Ishikawa (cell line): ENCODE measurements at regions not wholly inside any gene's neighbourhood (a gene's known extent, or its start where the extent isn't known, plus 50 kb on each side); places are given as distances from the start of the nearest gene placed in this dataset.

Experiments
- CEBPB ChIP-seq: IDR thresholded peaks from 2 replicates; pipeline ENCODE4 v1.6.1; 2012
- CREB1 ChIP-seq: IDR thresholded peaks from 2 replicates; pipeline ENCODE4 v1.6.1; 2012; ENCODE audit warnings: low read depth
- EGR1 ChIP-seq: IDR thresholded peaks from 2 replicates; pipeline ENCODE4 v1.6.1; 2012
- EP300 ChIP-seq: IDR thresholded peaks from 2 replicates; pipeline ENCODE4 v1.6.1; 2012; ENCODE audit warnings: borderline replicate concordance
- FOXM1 ChIP-seq: IDR thresholded peaks from 2 replicates; pipeline ENCODE4 v1.6.1; 2012; ENCODE audit warnings: low read depth, borderline replicate concordance
- NFIC ChIP-seq: IDR thresholded peaks from 2 replicates; pipeline ENCODE4 v1.6.1; 2012
- RAD21 ChIP-seq: IDR thresholded peaks from 2 replicates; pipeline ENCODE4 v1.6.1; 2012; ENCODE audit warnings: low read depth
- REST ChIP-seq: IDR thresholded peaks from 2 replicates; pipeline ENCODE4 v1.6.1; 2012; ENCODE audit warnings: low read depth, mild to moderate bottlenecking
- TAF1 ChIP-seq: IDR thresholded peaks from 2 replicates; pipeline ENCODE4 v1.6.1; 2012; ENCODE audit warnings: low read depth, mild to moderate bottlenecking
- TCF12 ChIP-seq: IDR thresholded peaks from 2 replicates; pipeline ENCODE4 v1.6.1; 2012; ENCODE audit warnings: low read depth
- TEAD4 ChIP-seq: IDR thresholded peaks from 2 replicates; pipeline ENCODE4 v1.6.1; 2012
- YY1 ChIP-seq: IDR thresholded peaks from 2 replicates; pipeline ENCODE4 v1.6.1; 2012; ENCODE audit warnings: low read depth
- ZBTB7A ChIP-seq: IDR thresholded peaks from 2 replicates; pipeline ENCODE4 v1.6.1; 2012; ENCODE audit warnings: low read depth
- TF ChIP-seq, protein P1 (sequence below): IDR thresholded peaks from 2 replicates; pipeline ENCODE4 v1.6.1; 2012
- TF ChIP-seq, protein P2 (sequence below): IDR thresholded peaks from 2 replicates; pipeline ENCODE4 v1.6.1; 2012

- TF ChIP-seq FOXM1 (no peak), CREB1 (no peak), TEAD4 (no peak), NFIC (no peak), YY1 (no peak), RAD21 (no peak), TCF12 (no peak), TAF1 (no peak), EGR1 (no peak), EP300 (no peak), ZBTB7A (no peak), REST (no peak)
- TF ChIP-seq, protein P1, sequence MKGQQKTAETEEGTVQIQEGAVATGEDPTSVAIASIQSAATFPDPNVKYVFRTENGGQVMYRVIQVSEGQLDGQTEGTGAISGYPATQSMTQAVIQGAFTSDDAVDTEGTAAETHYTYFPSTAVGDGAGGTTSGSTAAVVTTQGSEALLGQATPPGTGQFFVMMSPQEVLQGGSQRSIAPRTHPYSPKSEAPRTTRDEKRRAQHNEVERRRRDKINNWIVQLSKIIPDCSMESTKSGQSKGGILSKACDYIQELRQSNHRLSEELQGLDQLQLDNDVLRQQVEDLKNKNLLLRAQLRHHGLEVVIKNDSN = no peak
- TF ChIP-seq, protein P2, sequence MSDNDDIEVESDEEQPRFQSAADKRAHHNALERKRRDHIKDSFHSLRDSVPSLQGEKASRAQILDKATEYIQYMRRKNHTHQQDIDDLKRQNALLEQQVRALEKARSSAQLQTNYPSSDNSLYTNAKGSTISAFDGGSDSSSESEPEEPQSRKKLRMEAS = no peak
Measured at GRCh38 chrX:2640436-2641150, 50.5 kb upstream of the CD99 start.

DNA sequence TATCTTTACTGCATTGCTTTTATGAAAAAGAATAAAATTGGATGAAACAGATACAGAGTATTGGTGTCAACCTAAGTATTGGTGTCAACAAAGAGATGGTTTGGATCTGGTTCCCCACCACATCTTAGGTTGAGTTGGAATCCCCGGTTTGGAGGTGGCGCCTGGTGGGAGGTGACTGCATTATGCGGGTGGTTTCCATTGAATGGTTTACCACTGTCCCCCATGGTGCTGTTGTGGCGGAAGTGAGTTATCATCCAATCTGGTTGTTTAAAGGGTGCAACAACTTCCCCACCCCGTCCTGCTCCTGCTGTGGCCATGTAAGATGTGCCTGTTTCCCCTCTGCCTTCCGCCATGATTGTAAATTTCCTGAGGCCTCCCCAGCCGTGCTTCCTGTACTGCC, 52.8 kb upstream of the CD99 start:
- TF ChIP-seq TAF1 (no peak), TCF12 (no peak), EGR1 (no peak), ZBTB7A (no peak), CREB1 (no peak), RAD21 (no peak), TEAD4 (no peak), CEBPB (no peak), YY1 (no peak), REST (no peak), EP300 (no peak)
- TF ChIP-seq, protein P1 = no peak

GRCh38 chrX:2635342-2635741, 55.8 kb upstream of the CD99 start:
- TF ChIP-seq TEAD4 = no peak
- TF ChIP-seq TAF1 = no peak
- TF ChIP-seq NFIC = no peak
- TF ChIP-seq, protein P1 = no peak
- no peak for TF ChIP-seq RAD21
- TF ChIP-seq FOXM1 = no peak
- TF ChIP-seq EGR1 = no peak
- no peak for TF ChIP-seq CREB1
- TF ChIP-seq EP300 = no peak
- TF ChIP-seq CEBPB = no peak
- TF ChIP-seq ZBTB7A = no peak
- TF ChIP-seq YY1 = no peak
- TF ChIP-seq, protein P2 = no peak

DNA sequence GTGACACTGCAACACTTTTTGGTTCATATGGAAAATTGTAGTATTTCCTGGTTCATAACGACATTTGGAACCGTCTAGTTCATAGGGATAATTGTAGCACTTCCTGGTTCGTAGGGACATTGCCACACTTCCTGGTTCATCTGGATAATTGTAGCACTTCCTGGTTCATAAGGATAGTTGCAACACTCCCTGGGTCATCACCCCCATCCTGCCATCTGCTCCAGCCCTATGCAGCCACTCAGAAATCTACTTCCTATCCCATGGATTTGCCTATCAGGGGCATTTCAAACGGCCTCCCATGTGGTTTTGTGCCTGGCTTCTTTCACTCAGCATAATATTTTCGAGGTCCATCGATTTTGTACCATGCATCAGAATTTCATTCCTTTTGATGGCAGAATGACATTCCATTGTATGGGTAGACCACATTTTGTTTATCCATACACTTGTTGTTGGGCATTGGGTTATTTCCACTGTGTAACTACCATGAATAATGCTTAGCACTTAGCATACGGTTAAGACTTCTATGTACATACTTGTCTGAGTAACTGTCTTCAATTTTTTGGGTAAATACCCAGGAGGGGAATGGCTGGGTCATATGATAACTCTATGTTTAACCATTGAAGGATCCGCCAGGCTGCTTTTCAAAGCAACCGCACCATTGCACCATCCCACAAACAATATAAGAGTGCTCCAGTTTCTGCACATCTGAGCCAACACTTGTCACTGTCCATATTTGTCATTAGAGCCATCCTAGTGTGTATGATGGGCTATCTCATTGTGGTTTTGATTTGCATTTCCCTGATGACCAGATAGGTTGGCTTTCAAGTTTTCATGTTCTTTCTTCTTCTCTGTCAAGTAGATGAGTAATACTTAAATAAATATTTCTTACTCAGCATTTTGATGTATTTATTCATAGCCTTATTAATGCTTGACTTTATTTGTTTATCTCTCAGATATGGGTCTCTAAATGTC, 58.3 kb upstream of the CD99 start:
- TF ChIP-seq CREB1 = no peak

- TF ChIP-seq, protein P1 = no peak
- TF ChIP-seq YY1 = no peak
- TF ChIP-seq EGR1 = no peak
- no peak for TF ChIP-seq EP300
- TF ChIP-seq REST = no peak
- no peak for TF ChIP-seq CREB1
- no peak for TF ChIP-seq TCF12
- no peak for TF ChIP-seq FOXM1
- no peak for TF ChIP-seq RAD21
- no peak for TF ChIP-seq NFIC
- TF ChIP-seq, protein P2 = no peak
- no peak for TF ChIP-seq ZBTB7A
- TF ChIP-seq TAF1 = no peak
- no peak for TF ChIP-seq CEBPB
Measured at GRCh38 chrX:2631743-2632532, 59.2 kb upstream of the CD99 start.
